ENCODE measurements at regions not wholly inside any gene's neighbourhood (a gene's known extent, or its start where the extent isn't known, plus 50 kb on each side); places are given as distances from the start of the nearest gene placed in this dataset.

GRCh38 chr3:152638214-152638613 lies 196.7 kb upstream of the P2RY1 start:
- no peak for DNase-seq
- H3K9me3 Mint-ChIP-seq, result no peaks in the 10 kb centered on the region
- H3K36me3 Mint-ChIP-seq (ENCODE audit: low read depth), result no peaks in the 10 kb centered on the region
- no peaks in the 10 kb centered on the region for H3K4me1 Mint-ChIP-seq (ENCODE audit: low read depth)
- no peaks in the 10 kb centered on the region; the same call in 1 of the 2 replicates for H3K27me3 Mint-ChIP-seq (ENCODE audit: insufficient read depth)
- H3K4me3 Mint-ChIP-seq, result no peak overlapping the region
- no peak for TF ChIP-seq CTCF (IDR thresholded peaks at IDR 0.05)
- H3K27ac Mint-ChIP-seq, result no peak overlapping the region

GRCh38 chr3:152638707-152639450 lies 196.1 kb upstream of the P2RY1 start:
- Mint-ChIP-seq H3K4me1 (ENCODE audit: low read depth) (no peaks in the 10 kb centered on the region), H3K4me3 (no peak overlapping the region), H3K27me3 (ENCODE audit: insufficient read depth) (no peaks in the 10 kb centered on the region; the same call in 1 of the 2 replicates), H3K27ac (no peak overlapping the region), H3K9me3 (no peaks in the 10 kb centered on the region), H3K36me3 (ENCODE audit: low read depth) (no peaks in the 10 kb centered on the region)
- TF ChIP-seq CTCF (IDR thresholded peaks at IDR 0.05), result no peak
- no peak for DNase-seq

- TF ChIP-seq CTCF (IDR thresholded peaks at IDR 0.05), result no peak
- H3K27ac Mint-ChIP-seq, result no peak overlapping the region
- no peaks in the 10 kb centered on the region for H3K36me3 Mint-ChIP-seq (ENCODE audit: low read depth)
- DNase-seq, result no peak
- peaks cover 4% of the 10 kb centered on the region; the same call in 1 of the 2 replicates for H3K9me3 Mint-ChIP-seq
- no peak overlapping the region for H3K4me3 Mint-ChIP-seq
- H3K27me3 Mint-ChIP-seq (ENCODE audit: insufficient read depth), result no peaks in the 10 kb centered on the region; the same call in 1 of the 2 replicates
- H3K4me1 Mint-ChIP-seq (ENCODE audit: low read depth), result no peaks in the 10 kb centered on the region
Observed at GRCh38 chr3:152641198-152641597, 193.7 kb upstream of the P2RY1 start.

- DNase-seq, result no peak
- Mint-ChIP-seq H3K27me3 (ENCODE audit: insufficient read depth) (no peaks in the 10 kb centered on the region; the same call in 1 of the 2 replicates), H3K27ac (no peak overlapping the region), H3K4me3 (no peak overlapping the region), H3K36me3 (ENCODE audit: low read depth) (no peaks in the 10 kb centered on the region), H3K9me3 (peaks cover 4% of the 10 kb centered on the region; the same call in 1 of the 2 replicates), H3K4me1 (ENCODE audit: low read depth) (no peaks in the 10 kb centered on the region)
- no peak for TF ChIP-seq CTCF (IDR thresholded peaks at IDR 0.05)
Observed at GRCh38 chr3:152642658-152643057, 192.3 kb upstream of the P2RY1 start.

- Mint-ChIP-seq H3K36me3 (ENCODE audit: low read depth) (no peaks in the 10 kb centered on the region), H3K4me3 (no peak overlapping the region), H3K9me3 (peaks cover 4% of the 10 kb centered on the region; the same call in 1 of the 2 replicates), H3K27ac (no peak overlapping the region), H3K27me3 (ENCODE audit: insufficient read depth) (no peaks in the 10 kb centered on the region; the same call in 1 of the 2 replicates), H3K4me1 (ENCODE audit: low read depth) (no peaks in the 10 kb centered on the region)
- no peak for DNase-seq
- no peak for TF ChIP-seq CTCF (IDR thresholded peaks at IDR 0.05)
Observed at GRCh38 chr3:152644478-152644877, 190.5 kb upstream of the P2RY1 start.

All from HFFc6 (cell line).